Hematopoietic multipotent progenitor cell treated with erythropoietin and hydrocortisone succinate and interleukin-3 and kit ligand, for 4 days (in vitro differentiated cells): ENCODE measurements at regions not wholly inside any gene's neighbourhood (a gene's known extent, or its start where the extent isn't known, plus 50 kb on each side); places are given as distances from the start of the nearest gene placed in this dataset.
"Not testable (repeated sequence)": the region's sequence is repeated elsewhere in the genome, so short reads cannot be mapped to it uniquely, and the experiment has no call there.

ENCODE experiments used
- DNase-seq: peaks from one replicate; pipeline ENCODE4 v3.0.0-alpha.2; 2015

GRCh38 chr1:181260994-181261393 lies 172.5 kb downstream of the IER5 start:
- no peak for DNase-seq

- DNase-seq = no peak
Observed at GRCh38 chr1:181262069-181262468, 173.6 kb downstream of the IER5 start.

- DNase-seq = no peak
Observed at GRCh38 chr1:181263444-181263843, 174.9 kb downstream of the IER5 start.

- no peak for DNase-seq
Observed at GRCh38 chr1:181264821-181265220, 176.3 kb downstream of the IER5 start.

- DNase-seq = no peak
Observed at GRCh38 chr1:181284978-181285377, 196.5 kb downstream of the IER5 start.

- no peak for DNase-seq
Observed at GRCh38 chr1:181295217-181295616, 188.1 kb upstream of the CACNA1E start.

GRCh38 chr1:181296180-181296579 lies 187.1 kb upstream of the CACNA1E start:
- no peak for DNase-seq

- DNase-seq = no peak
Observed at GRCh38 chr1:181308098-181308497, 175.2 kb upstream of the CACNA1E start.

- no peak for DNase-seq
Observed at GRCh38 chr1:181310560-181310959, 172.8 kb upstream of the CACNA1E start.

GRCh38 chr1:181312946-181313345 lies 170.4 kb upstream of the CACNA1E start:
- no peak for DNase-seq

- DNase-seq = no peak
Observed at GRCh38 chr1:181313466-181313865, 169.9 kb upstream of the CACNA1E start.

- no peak for DNase-seq
Observed at GRCh38 chr1:181314010-181314409, 169.3 kb upstream of the CACNA1E start.

- DNase-seq = no peak
Observed at GRCh38 chr1:181314959-181315358, 168.4 kb upstream of the CACNA1E start.

GRCh38 chr1:181317261-181317930 lies 165.9 kb upstream of the CACNA1E start:
- DNase-seq = no peak

- DNase-seq = no peak
Observed at GRCh38 chr1:181318022-181318857, 165.1 kb upstream of the CACNA1E start.

- DNase-seq = no peak
Observed at GRCh38 chr1:181318858-181319235, 164.5 kb upstream of the CACNA1E start.

GRCh38 chr1:181319907-181320306 lies 163.4 kb upstream of the CACNA1E start:
- no peak for DNase-seq

- DNase-seq = no peak
Observed at GRCh38 chr1:181324797-181325616, 158.3 kb upstream of the CACNA1E start.

- not testable (repeated sequence) for DNase-seq
Observed at GRCh38 chr1:181325765-181326164, 157.6 kb upstream of the CACNA1E start.

GRCh38 chr1:181326348-181326747 lies 157.0 kb upstream of the CACNA1E start:
- no peak for DNase-seq

- no peak for DNase-seq
Observed at GRCh38 chr1:181327796-181328195, 155.5 kb upstream of the CACNA1E start.

- no peak for DNase-seq
Observed at GRCh38 chr1:181334724-181335123, 148.6 kb upstream of the CACNA1E start.

- no peak for DNase-seq
Observed at GRCh38 chr1:181335631-181336030, 147.7 kb upstream of the CACNA1E start.
